HG03097 (cell line): ENCODE measurements at regions not wholly inside any gene's neighbourhood (a gene's known extent, or its start where the extent isn't known, plus 50 kb on each side); places are given as distances from the start of the nearest gene placed in this dataset.

Experiments used
- ATAC-seq: cut with Tn5 transposase; IDR thresholded peaks from one replicate; pipeline ENCODE4 v1.9.1; 2021; ENCODE audit not compliant: unreplicated experiment, low FRiP score

GRCh38 chr1:219109424-219110018 lies 64.2 kb upstream of the LYPLAL1 start:
- ATAC-seq: no peak

GRCh38 chr1:219113261-219113660 lies 60.4 kb upstream of the LYPLAL1 start:
- ATAC-seq: no peak

- no peak for ATAC-seq
Measured at GRCh38 chr1:219114014-219114413, 59.7 kb upstream of the LYPLAL1 start.

DNA sequence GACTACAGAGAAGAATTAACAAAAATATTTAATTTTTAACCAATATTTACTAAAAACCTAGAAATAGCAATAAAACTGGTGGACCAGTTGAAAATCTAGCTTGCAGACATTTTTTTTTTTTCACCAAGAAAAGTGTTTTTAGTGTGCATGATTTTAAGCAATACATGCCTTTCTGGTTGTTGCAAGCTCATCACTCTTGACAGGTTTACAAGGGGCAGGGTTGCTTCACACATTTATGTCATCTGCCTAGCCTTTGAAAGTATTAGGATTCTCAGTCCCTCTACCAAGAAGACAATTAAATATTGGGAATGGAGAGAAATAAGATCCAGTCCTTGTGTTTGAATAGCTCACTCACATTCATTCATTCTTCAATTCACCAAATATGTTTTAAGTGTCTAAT lies 53.8 kb upstream of the LYPLAL1 start:
- ATAC-seq: no peak

DNA sequence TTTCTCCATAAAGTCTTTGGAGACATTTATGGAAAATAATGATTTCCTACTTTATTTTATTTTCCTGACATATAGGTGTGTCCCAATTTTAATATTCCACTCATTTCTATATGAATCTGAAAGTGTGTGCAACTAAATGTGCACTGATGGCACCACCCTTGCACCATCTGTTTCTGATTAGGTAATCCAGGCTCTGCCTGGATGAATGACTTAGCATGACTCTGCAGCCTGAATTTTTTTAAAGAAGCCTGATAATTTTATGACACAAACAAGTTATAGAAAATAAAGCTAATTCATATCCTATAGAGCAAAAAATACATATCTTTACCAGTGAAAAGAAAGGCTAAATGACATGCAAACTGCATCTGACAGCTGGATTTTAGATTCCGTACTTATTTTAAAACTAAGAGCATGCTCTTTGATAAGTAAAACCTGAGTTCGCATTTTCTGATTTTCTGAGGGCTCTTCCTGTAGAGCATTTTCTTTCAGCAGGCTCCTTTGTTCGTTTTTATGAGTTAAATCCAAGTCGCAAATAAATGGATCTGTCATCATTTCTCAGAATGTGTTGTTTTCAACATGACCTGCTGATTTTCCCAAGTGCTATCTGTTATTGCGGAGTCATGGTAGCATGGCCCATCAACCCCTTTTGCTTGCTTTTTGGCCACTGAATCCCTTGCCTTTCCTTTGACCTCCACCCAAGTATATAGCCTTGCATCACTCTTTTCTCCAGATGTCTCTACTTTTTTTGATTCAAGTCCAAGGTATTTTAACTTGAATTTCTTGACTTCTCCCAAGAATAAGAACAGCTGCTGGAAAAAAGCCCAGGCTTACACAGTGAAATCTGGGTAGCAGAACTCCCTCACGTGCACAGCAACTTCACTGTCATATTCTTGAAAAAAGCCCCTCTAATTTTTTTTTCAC lies 52.8 kb upstream of the LYPLAL1 start:
- ATAC-seq: no peak

- no peak for ATAC-seq
Measured at GRCh38 chr1:219121679-219122078, 52.0 kb upstream of the LYPLAL1 start.

DNA sequence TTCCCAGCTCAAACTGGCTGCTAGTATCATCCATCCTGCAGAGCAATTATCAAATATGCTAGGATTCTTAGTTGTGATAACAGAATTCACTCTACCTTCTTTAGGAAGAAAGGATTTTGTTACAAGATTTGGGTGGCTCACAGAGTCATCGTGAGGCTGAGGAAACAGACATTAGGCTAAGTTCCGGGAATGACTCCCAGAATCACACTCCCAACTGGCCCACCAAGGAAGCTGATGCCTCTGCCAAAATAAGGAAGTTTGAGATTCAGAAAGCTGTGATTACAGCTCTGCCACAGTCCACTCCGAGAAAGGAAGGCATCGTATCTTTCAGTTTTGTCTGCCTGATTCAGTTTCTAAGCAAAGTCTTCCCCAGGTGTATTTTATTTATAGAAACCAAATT lies 50.6 kb upstream of the LYPLAL1 start:
- no peak for ATAC-seq
